D721Med (cell line): ENCODE measurements at regions not wholly inside any gene's neighbourhood (a gene's known extent, or its start where the extent isn't known, plus 50 kb on each side); places are given as distances from the start of the nearest gene placed in this dataset.

Experiments
- DNase-seq: peaks from one replicate; pipeline ENCODE4 v3.0.0; 2011; ENCODE audit warnings: low spot score; ENCODE audit not compliant: insufficient read length
- FAIRE-seq: peaks from 2 replicates; lab custom pipeline; 2011; peaks lifted over from hg19 to GRCh38; lab: Jason Lieb, UNC
- CTCF ChIP-seq: IDR thresholded peaks from 2 replicates; pipeline ENCODE4 v1.5.1; 2012; ENCODE audit warnings: mild to moderate bottlenecking, control low read depth; ENCODE audit not compliant: insufficient read depth; ENCODE audit errors: missing control alignments

DNA sequence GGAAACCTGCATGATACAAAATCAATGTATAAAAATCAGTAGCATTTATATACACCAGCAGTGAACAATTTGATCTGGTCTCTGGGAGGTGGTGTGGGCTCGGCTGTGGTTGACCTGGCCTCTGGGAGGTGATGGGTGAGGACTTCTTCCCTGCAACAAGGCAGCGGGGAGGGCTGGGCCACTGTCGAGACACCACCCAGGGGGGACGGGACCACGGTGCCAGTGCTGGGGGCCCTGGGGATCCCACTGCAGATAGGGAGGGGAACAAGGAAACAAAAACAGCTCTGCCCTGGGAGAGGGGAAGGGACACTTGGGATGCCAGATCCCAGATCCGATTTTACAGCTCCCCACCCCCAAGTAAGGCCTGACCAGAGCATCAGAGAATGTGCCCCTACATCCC, 189.6 kb upstream of the SFSWAP start:
- DNase-seq (no peak), FAIRE-seq (no peak)
- TF ChIP-seq CTCF: no peak

- FAIRE-seq (no peak), DNase-seq (no peak)
- TF ChIP-seq CTCF: no peak
Measured at GRCh38 chr12:131525795-131526508, 184.9 kb upstream of the SFSWAP start.

DNA sequence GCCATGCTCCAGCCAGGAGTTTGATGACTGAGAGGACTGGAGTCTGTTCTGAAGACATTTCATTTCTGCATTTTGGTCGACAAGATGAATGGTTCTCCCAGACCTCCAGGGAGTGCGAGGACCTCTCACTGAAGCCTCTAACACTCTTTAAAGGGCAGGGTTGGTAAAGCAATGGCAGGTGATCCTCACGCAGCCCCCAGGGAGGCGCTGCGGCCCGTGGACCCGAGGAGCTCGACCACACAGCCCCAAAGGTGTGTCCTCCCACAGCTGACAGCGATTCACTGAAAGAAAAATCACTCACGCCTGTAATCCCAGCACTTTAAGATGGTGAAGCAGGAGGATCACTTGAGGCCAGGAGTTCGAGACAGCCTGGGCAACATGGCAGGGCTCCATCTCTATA, 183.8 kb upstream of the SFSWAP start:
- no peak for FAIRE-seq
- DNase-seq: no peak
- no peak for TF ChIP-seq CTCF

DNA sequence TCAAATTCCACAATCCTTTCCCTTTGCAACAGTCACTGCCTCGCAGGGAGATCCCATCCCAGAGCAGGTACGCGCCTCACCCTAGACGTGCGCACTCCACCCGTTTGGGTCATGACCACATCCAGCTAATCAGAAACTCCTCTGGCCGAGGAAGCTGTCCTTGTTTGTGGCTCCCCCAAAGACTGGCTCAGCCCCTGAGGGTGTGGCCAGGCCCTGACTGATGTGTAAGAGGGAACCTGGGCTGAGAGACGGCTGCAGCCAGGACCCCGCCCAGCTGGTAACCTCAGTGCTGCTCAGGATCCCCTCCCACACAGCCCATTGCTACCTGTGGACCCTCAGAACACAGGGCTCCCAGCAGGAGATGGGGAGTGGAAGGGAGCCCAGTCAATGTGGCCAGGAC, 183.2 kb upstream of the SFSWAP start:
- TF ChIP-seq CTCF: no peak
- DNase-seq (no peak), FAIRE-seq (no peak)

GRCh38 chr12:131528144-131528543, 182.7 kb upstream of the SFSWAP start:
- FAIRE-seq: no peak

GRCh38 chr12:131528667-131529066, 182.2 kb upstream of the SFSWAP start:
- FAIRE-seq: no peak
- no peak for DNase-seq
- no peak for TF ChIP-seq CTCF

More at GRCh38 chr12:131528144-131528543, 182.7 kb upstream of the SFSWAP start:
- TF ChIP-seq CTCF: no peak
- DNase-seq: no peak
